GM23338 (cell line): ENCODE measurements at regions not wholly inside any gene's neighbourhood (a gene's known extent, or its start where the extent isn't known, plus 50 kb on each side); places are given as distances from the start of the nearest gene placed in this dataset.
"Not testable (repeated sequence)": the region's sequence is repeated elsewhere in the genome, so short reads cannot be mapped to it uniquely, and the experiment has no call there.

Experiments
- ATAC-seq: fragments of 200-7000 bp; cut with Tn5 transposase; 3 replicates; pipeline ENCODE4 v1.9.1; 2020
- DNase-seq: peaks from one replicate; pipeline ENCODE4 v3.0.0-alpha.2; 2015; ENCODE audit warnings: low spot score
- H2AFZ ChIP-seq: fragments of 200-600 bp; sonication (generic); 2 replicates; pipeline ENCODE4 v1.8.0; 2016; ENCODE audit warnings: antibody characterized with exemption, mild to moderate bottlenecking, moderate library complexity
- H3F3A ChIP-seq: fragments of 200-600 bp; sonication (generic); replicated peaks from 2 replicates; pipeline ENCODE4 v1.8.0; 2017; ENCODE audit warnings: antibody characterized with exemption, mixed run types, low read depth
- H3K27ac ChIP-seq: fragments of 200-600 bp; sonication (generic); 2 replicates; pipeline ENCODE4 v1.6.1; 2016; ENCODE audit warnings: low read depth
- H3K27me3 ChIP-seq: fragments of 200-600 bp; sonication (generic); 2 replicates; pipeline ENCODE4 v1.8.0; 2016; ENCODE audit warnings: mild to moderate bottlenecking, mixed run types, moderate library complexity; ENCODE audit not compliant: insufficient read depth
- H3K36me3 ChIP-seq: fragments of 200-600 bp; sonication (generic); 2 replicates; pipeline ENCODE4 v1.8.0; 2016; ENCODE audit warnings: mild to moderate bottlenecking; ENCODE audit not compliant: insufficient read depth
- H3K4me1 ChIP-seq: fragments of 200-600 bp; sonication (generic); 2 replicates; pipeline ENCODE4 v1.8.0; 2016; ENCODE audit warnings: mild to moderate bottlenecking, moderate library complexity; ENCODE audit not compliant: insufficient read depth
- H3K4me2 ChIP-seq: fragments of 200-600 bp; sonication (generic); 2 replicates; pipeline ENCODE4 v1.7.1; 2017; ENCODE audit warnings: mixed run types
- H3K4me3 ChIP-seq: fragments of 200-600 bp; sonication (generic); 2 replicates; pipeline ENCODE4 v1.6.1; 2016; ENCODE audit warnings: mixed run types
- H3K79me2 ChIP-seq: fragments of 200-600 bp; sonication (generic); replicated peaks from 2 replicates; pipeline ENCODE4 v1.8.0; 2017; ENCODE audit warnings: mild to moderate bottlenecking; ENCODE audit not compliant: insufficient read depth
- H3K9me2 ChIP-seq: fragments of 200-600 bp; sonication (generic); 2 replicates; pipeline ENCODE4 v1.8.0; 2017; ENCODE audit not compliant: insufficient read depth
- H4K20me1 ChIP-seq: fragments of 200-600 bp; sonication (generic); replicated peaks from 2 replicates; pipeline ENCODE4 v1.8.0; 2017; ENCODE audit warnings: mild to moderate bottlenecking; ENCODE audit not compliant: insufficient read depth
- H3K27ac Mint-ChIP-seq: 2 replicates; pipeline ENCODE4 v1.8.0; 2020; ENCODE audit warnings: inconsistent platforms, mild to moderate bottlenecking, moderate library complexity, mixed read lengths
- H3K27me3 Mint-ChIP-seq: 3 replicates; pipeline ENCODE4 v1.8.0; 2022; ENCODE audit warnings: low read depth, mild to moderate bottlenecking, moderate library complexity, mixed read lengths, inconsistent platforms; ENCODE audit not compliant: insufficient read depth, poor library complexity
- H3K36me3 Mint-ChIP-seq: 3 replicates; pipeline ENCODE4 v1.8.0; 2021; ENCODE audit warnings: low read depth, mild to moderate bottlenecking, inconsistent platforms, moderate library complexity, mixed read lengths
- H3K4me1 Mint-ChIP-seq: 3 replicates; pipeline ENCODE4 v1.8.0; 2020; ENCODE audit warnings: mild to moderate bottlenecking, inconsistent platforms, mixed read lengths
- H3K4me3 Mint-ChIP-seq: 3 replicates; pipeline ENCODE4 v1.8.0; 2021; ENCODE audit warnings: moderate library complexity, mild to moderate bottlenecking, inconsistent platforms, mixed read lengths
- H3K9me3 Mint-ChIP-seq: 3 replicates; pipeline ENCODE4 v1.8.0; 2020; ENCODE audit warnings: moderate library complexity, mild to moderate bottlenecking, inconsistent platforms, mixed read lengths
- CREB1 ChIP-seq: fragments of 250-450 bp; sonication (Bioruptor Pico); IDR thresholded peaks from 2 replicates; pipeline ENCODE4 v1.5.0; 2020; ENCODE audit warnings: low read depth, mild to moderate bottlenecking, moderate library complexity
- EZH2 ChIP-seq: fragments of 200-600 bp; sonication (generic); IDR thresholded peaks from one replicate; pipeline ENCODE4 v1.8.0; 2017; ENCODE audit warnings: antibody characterized with exemption, mild to moderate bottlenecking, low read depth; ENCODE audit not compliant: unreplicated experiment
- STAT1 ChIP-seq: IDR thresholded peaks from one replicate; pipeline ENCODE4 v1.6.1; 2016; ENCODE audit warnings: antibody characterized with exemption; ENCODE audit not compliant: unreplicated experiment
- ZNF114 ChIP-seq: fragments of 250-450 bp; sonication (Bioruptor Pico); IDR thresholded peaks from 2 replicates; pipeline ENCODE4 v1.5.0; 2020; ENCODE audit warnings: mild to moderate bottlenecking, moderate library complexity
- ZNF331 ChIP-seq: fragments of 250-450 bp; sonication (Bioruptor Pico); IDR thresholded peaks from 2 replicates; pipeline ENCODE4 v1.5.0; 2020; ENCODE audit warnings: low read depth, mild to moderate bottlenecking, moderate library complexity
- TF ChIP-seq, protein P1 (sequence below): fragments of 250-450 bp; sonication (Bioruptor Pico); IDR thresholded peaks from 2 replicates; pipeline ENCODE4 v1.5.0; 2020; ENCODE audit warnings: mild to moderate bottlenecking, moderate library complexity
- TF ChIP-seq, protein P2 (sequence below), 2 experiments: fragments of 200-600 bp in 1 of 2; sonication (generic) in 1 of 2; conservative IDR thresholded peaks; 2 replicates each; pipeline versions ENCODE4 v1.5.1 to v1.6.1; 2016 to 2017; ENCODE audit warnings: antibody characterized with exemption in 2 of 2, low read depth in 2 of 2, mild to moderate bottlenecking in 2 of 2, moderate library complexity in 1 of 2
- TF ChIP-seq, protein P3 (sequence below): IDR thresholded peaks from 2 replicates; pipeline ENCODE4 v1.6.1; 2016; ENCODE audit warnings: antibody characterized with exemption

DNA sequence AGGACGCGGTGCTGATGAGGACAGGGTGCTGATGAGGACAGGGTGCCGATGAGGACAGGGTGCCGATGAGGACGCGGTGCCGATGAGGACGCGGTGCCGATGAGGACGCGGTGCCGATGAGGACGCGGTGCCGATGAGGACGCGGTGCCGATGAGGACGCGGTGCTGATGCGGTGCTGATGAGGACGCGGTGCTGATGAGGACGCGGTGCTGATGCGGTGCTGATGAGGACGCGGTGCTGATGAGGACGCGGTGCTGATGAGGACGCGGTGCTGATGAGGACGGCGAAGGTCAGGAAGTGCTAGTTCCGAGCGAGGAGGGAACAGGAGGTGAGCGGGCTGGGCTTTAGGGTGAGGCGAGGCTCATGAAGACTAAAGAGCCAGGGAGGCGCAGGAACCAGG, 399.9 kb downstream of the SMOC2 start:
- H3K36me3 Mint-ChIP-seq, H3K27ac Mint-ChIP-seq: not testable (repeated sequence)

DNA sequence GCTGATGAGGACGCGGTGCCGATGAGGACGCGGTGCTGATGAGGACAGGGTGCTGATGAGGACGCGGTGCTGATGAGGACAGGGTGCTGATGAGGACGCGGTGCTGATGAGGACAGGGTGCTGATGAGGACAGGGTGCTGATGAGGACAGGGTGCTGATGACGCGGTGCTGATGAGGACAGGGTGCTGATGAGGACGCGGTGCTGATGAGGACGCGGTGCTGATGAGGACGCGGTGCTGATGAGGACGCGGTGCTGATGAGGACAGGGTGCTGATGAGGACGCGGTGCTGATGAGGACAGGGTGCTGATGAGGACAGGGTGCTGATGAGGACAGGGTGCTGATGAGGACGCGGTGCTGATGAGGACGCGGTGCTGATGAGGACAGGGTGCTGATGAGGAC, 399.3 kb downstream of the SMOC2 start:
- not testable (repeated sequence) for H3K36me3 Mint-ChIP-seq, ATAC-seq, H3K36me3 ChIP-seq, H3F3A ChIP-seq, H3K79me2 ChIP-seq, H3K9me2 ChIP-seq, H3K4me3 Mint-ChIP-seq, H3K27ac ChIP-seq, H4K20me1 ChIP-seq, DNase-seq, H2AFZ ChIP-seq, H3K27ac Mint-ChIP-seq, H3K27me3 ChIP-seq, H3K4me3 ChIP-seq, H3K9me3 Mint-ChIP-seq, H3K4me2 ChIP-seq
- peaks cover 24% of the 10 kb centered on the region for H3K27me3 Mint-ChIP-seq
- peaks cover 15% of the 10 kb centered on the region for H3K4me1 ChIP-seq
- H3K4me1 Mint-ChIP-seq = peaks cover 34% of the 10 kb centered on the region

More for the DNA sequence above, 399.9 kb downstream of the SMOC2 start:
- not testable (repeated sequence) for H3K4me3 Mint-ChIP-seq, H3K36me3 ChIP-seq, H2AFZ ChIP-seq, H3K79me2 ChIP-seq, H3K9me2 ChIP-seq, H4K20me1 ChIP-seq, H3F3A ChIP-seq, ATAC-seq, H3K4me3 ChIP-seq, DNase-seq, H3K9me3 Mint-ChIP-seq, H3K27me3 ChIP-seq, H3K4me2 ChIP-seq, H3K27ac ChIP-seq
- H3K27me3 Mint-ChIP-seq = peaks cover 24% of the 10 kb centered on the region
- peaks cover 15% of the 10 kb centered on the region for H3K4me1 ChIP-seq
- peaks cover 30% of the 10 kb centered on the region for H3K4me1 Mint-ChIP-seq

DNA sequence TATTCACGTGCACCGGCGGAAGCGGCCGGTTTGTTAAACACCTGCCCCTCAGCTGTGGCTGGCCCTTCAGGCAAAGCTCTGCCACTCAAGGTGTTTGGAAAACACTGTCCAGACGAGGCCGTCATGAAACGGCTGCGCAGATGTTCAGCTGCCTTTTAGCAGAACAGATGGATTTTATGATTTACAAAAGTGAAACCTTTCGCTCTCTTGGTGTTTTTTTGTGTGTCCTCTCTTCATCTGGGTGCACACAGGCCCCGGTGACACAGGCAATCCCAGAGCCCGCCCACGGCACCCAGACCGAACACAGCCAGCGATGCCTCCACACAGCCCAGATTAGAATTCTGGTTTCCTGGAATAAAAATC, 397.0 kb downstream of the SMOC2 start:
- H4K20me1 ChIP-seq = no peaks in the 10 kb centered on the region
- Mint-ChIP-seq H3K36me3 (no peaks in the 10 kb centered on the region; the same call in 2 of the 3 replicates), H3K4me1 (peaks cover 51% of the 10 kb centered on the region), H3K27me3 (peaks cover 23% of the 10 kb centered on the region), H3K4me3 (peak overlapping the region; percentile 14; the same call in 1 of the 3 replicates), H3K27ac (no peak overlapping the region), H3K9me3 (no peaks in the 10 kb centered on the region; the same call in 2 of the 3 replicates)
- peaks cover 27% of the 10 kb centered on the region for H3K4me1 ChIP-seq
- ATAC-seq = peak; percentile 15
- H3K27ac ChIP-seq = no peak overlapping the region
- no peak overlapping the region for H2AFZ ChIP-seq
- H3K4me3 ChIP-seq = no peak overlapping the region
- no peaks in the 10 kb centered on the region for H3K36me3 ChIP-seq
- TF ChIP-seq CREB1 (no peak), EZH2 (no peak), STAT1 (no peak), ZNF114 (CRISPR knock-in tag) (no peak), ZNF331 (CRISPR knock-in tag) (no peak)
- TF ChIP-seq, protein P1, sequence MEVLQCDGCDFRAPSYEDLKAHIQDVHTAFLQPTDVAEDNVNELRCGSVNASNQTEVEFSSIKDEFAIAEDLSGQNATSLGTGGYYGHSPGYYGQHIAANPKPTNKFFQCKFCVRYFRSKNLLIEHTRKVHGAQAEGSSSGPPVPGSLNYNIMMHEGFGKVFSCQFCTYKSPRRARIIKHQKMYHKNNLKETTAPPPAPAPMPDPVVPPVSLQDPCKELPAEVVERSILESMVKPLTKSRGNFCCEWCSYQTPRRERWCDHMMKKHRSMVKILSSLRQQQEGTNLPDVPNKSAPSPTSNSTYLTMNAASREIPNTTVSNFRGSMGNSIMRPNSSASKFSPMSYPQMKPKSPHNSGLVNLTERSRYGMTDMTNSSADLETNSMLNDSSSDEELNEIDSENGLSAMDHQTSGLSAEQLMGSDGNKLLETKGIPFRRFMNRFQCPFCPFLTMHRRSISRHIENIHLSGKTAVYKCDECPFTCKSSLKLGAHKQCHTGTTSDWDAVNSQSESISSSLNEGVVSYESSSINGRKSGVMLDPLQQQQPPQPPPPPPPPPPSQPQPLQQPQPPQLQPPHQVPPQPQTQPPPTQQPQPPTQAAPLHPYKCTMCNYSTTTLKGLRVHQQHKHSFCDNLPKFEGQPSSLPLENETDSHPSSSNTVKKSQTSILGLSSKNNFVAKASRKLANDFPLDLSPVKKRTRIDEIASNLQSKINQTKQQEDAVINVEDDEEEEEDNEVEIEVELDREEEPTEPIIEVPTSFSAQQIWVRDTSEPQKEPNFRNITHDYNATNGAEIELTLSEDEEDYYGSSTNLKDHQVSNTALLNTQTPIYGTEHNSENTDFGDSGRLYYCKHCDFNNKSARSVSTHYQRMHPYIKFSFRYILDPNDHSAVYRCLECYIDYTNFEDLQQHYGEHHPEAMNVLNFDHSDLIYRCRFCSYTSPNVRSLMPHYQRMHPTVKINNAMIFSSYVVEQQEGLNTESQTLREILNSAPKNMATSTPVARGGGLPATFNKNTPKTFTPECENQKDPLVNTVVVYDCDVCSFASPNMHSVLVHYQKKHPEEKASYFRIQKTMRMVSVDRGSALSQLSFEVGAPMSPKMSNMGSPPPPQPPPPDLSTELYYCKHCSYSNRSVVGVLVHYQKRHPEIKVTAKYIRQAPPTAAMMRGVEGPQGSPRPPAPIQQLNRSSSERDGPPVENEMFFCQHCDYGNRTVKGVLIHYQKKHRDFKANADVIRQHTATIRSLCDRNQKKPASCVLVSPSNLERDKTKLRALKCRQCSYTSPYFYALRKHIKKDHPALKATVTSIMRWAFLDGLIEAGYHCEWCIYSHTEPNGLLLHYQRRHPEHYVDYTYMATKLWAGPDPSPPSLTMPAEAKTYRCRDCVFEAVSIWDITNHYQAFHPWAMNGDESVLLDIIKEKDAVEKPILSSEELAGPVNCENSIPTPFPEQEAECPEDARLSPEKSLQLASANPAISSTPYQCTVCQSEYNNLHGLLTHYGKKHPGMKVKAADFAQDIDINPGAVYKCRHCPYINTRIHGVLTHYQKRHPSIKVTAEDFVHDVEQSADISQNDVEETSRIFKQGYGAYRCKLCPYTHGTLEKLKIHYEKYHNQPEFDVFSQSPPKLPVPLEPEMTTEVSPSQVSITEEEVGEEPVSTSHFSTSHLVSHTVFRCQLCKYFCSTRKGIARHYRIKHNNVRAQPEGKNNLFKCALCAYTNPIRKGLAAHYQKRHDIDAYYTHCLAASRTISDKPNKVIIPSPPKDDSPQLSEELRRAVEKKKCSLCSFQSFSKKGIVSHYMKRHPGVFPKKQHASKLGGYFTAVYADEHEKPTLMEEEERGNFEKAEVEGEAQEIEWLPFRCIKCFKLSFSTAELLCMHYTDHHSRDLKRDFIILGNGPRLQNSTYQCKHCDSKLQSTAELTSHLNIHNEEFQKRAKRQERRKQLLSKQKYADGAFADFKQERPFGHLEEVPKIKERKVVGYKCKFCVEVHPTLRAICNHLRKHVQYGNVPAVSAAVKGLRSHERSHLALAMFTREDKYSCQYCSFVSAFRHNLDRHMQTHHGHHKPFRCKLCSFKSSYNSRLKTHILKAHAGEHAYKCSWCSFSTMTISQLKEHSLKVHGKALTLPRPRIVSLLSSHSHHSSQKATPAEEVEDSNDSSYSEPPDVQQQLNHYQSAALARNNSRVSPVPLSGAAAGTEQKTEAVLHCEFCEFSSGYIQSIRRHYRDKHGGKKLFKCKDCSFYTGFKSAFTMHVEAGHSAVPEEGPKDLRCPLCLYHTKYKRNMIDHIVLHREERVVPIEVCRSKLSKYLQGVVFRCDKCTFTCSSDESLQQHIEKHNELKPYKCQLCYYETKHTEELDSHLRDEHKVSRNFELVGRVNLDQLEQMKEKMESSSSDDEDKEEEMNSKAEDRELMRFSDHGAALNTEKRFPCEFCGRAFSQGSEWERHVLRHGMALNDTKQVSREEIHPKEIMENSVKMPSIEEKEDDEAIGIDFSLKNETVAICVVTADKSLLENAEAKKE (CRISPR knock-in tag) = no peak
- TF ChIP-seq, protein P2, sequence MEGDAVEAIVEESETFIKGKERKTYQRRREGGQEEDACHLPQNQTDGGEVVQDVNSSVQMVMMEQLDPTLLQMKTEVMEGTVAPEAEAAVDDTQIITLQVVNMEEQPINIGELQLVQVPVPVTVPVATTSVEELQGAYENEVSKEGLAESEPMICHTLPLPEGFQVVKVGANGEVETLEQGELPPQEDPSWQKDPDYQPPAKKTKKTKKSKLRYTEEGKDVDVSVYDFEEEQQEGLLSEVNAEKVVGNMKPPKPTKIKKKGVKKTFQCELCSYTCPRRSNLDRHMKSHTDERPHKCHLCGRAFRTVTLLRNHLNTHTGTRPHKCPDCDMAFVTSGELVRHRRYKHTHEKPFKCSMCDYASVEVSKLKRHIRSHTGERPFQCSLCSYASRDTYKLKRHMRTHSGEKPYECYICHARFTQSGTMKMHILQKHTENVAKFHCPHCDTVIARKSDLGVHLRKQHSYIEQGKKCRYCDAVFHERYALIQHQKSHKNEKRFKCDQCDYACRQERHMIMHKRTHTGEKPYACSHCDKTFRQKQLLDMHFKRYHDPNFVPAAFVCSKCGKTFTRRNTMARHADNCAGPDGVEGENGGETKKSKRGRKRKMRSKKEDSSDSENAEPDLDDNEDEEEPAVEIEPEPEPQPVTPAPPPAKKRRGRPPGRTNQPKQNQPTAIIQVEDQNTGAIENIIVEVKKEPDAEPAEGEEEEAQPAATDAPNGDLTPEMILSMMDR (conservative IDR thresholded peaks at IDR 0.05; ENCODE audit: low read depth in 2 of 2) = no peak
- TF ChIP-seq, protein P3, sequence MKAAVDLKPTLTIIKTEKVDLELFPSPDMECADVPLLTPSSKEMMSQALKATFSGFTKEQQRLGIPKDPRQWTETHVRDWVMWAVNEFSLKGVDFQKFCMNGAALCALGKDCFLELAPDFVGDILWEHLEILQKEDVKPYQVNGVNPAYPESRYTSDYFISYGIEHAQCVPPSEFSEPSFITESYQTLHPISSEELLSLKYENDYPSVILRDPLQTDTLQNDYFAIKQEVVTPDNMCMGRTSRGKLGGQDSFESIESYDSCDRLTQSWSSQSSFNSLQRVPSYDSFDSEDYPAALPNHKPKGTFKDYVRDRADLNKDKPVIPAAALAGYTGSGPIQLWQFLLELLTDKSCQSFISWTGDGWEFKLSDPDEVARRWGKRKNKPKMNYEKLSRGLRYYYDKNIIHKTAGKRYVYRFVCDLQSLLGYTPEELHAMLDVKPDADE = no peak
- no peak for DNase-seq
- H3K4me2 ChIP-seq = 0 out of 2 replicates have a peak overlapping the region, but pooled peaks have one; percentile 46
- H3K9me2 ChIP-seq = no peaks in the 10 kb centered on the region
- no peaks in the 10 kb centered on the region for H3F3A ChIP-seq
- H3K79me2 ChIP-seq = no peaks in the 10 kb centered on the region
- no peaks in the 10 kb centered on the region for H3K27me3 ChIP-seq
